Myocyte (in vitro differentiated cells): ENCODE measurements at regions not wholly inside any gene's neighbourhood (a gene's known extent, or its start where the extent isn't known, plus 50 kb on each side); places are given as distances from the start of the nearest gene placed in this dataset.
"Not testable (repeated sequence)": the region's sequence is repeated elsewhere in the genome, so short reads cannot be mapped to it uniquely, and the experiment has no call there.

Experiments used
- DNase-seq: peaks from one replicate; pipeline ENCODE4 v3.0.0-alpha.2; 2012; ENCODE audit warnings: low read depth

DNA sequence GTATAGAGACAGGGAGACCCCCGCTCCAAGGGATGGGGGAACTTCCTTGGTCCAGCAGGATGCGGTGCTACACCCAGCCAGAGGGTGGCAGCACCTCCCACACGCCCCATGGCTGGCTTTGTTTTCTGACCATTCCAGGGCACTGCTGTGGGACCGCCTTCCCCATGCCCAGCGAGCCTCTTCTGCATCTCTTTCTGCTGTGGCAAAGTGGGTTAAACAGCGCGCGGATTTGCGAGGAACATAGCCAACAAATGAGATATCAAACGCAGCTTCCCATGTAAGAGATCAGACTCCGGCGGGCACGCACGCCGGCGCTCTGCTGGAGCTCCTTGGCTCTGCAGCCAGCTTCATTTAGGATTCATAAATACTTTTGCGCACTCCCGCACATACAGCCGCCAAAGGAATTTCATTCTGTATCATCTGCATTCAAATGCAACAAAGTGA, 485.8 kb upstream of the CADM1 start:
- no peak for DNase-seq

- no peak for DNase-seq
Observed at GRCh38 chr11:115985896-115986295, 481.7 kb upstream of the CADM1 start.

DNA sequence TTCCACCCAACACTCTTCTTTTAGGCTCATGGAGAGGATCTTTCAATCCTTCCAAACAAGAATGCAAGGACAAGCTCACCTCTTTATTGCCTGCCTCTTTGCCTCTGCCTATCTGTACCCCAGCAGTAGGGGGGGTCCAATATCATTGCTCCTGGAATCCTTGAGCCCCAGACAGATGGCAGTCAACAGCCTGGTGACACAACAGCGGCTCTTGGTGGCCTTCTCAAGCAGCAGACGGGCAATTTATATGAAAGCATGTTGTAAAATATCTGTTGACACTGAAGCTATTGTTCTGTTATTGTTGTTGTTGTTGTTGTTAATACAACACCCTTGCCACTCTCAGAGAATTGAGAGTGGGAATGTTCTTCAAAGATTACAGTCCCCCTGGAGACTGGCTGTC, 480.0 kb upstream of the CADM1 start:
- no peak for DNase-seq

DNA sequence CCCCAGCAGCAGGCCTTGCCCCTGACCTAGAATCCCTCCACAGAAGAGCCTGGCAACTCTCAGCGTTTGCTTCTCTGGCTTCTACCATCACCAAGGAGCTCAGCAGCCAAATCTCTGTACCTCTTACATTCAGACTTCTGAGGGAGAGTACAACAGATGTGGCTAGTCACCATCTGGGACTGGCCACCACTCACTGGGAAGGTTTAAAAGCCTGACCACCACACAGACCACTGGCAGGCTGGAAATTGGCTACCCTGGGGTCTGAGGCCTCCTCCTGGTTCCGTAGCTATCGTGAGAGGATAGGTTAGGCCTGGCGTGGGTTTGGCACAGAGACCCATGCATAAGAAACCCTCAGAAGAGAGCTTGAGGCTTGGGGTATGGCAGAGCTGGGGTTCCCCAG, 478.5 kb upstream of the CADM1 start:
- no peak for DNase-seq

DNA sequence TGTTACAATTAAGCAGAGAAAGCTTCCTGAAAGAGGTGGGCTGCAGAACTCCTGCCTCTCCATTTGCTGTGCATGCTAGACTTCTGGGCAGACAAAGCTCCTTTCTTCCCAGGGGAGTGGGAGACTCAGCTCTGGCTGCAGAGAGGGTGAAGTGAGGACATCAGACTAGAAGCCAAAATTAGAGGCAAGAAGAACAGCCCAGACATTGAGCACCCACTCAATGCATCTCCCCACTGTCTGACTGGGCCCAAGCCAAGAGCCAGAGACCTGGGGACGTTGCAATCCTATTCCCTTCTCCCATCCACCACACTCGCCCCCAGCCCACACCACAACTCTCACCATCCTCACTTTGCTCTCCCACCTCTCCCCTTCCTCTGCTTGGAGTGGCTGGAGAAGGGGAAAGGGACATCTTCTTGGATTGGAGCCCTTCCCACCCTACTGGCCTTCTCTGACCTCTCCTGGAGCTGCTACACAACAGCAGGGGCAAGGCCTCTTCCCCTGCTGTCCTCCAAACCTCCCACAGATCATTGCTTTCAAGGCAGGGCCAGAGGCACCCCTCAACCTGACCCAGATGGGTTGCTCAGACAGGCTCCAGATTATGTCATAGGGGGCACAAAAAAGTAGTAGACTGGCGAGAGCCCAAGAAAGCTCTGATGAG, 477.7 kb upstream of the CADM1 start:
- DNase-seq, result no peak

- no peak for DNase-seq
Observed at GRCh38 chr11:115981104-115981481, 476.9 kb upstream of the CADM1 start.

DNA sequence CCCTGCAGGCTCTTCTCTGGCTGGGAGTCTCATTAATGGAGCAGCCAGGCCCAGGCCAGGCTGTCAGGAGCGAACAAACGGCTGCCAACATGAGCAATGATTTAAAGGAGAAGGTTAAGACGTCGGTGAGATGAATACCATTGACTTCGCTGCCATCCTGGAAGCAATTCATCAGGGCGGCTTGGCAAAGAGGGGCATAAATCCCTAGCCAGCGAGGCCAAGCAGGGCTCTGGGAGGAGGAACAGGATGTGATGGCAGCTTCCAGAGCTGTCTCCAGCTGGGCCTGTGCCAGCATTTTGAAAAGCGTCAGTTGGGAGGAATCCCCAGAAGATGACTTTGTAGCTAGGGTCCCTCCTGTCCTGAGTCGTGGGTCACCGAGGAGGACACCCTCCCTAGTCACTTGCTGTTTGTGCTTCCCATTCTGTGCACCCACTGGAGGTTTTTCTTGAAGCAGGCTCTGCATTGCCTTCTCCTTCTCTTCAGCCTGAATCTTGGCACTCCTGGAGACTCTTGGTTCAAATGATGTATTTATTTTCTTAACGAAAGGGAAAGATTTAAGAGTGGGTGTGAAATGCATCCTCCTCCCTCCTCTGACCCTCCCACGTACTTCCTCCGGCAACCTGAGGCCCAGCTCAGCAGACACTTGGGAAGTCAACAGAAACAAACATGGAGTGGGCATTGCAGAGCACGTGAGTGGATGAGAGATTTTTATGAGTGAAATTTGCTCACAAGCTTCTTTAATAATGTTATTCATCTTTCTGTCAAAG, 476.3 kb upstream of the CADM1 start:
- DNase-seq, result no peak

GRCh38 chr11:115974703-115975102, 470.5 kb upstream of the CADM1 start:
- DNase-seq, result no peak

GRCh38 chr11:115967203-115967602, 463.0 kb upstream of the CADM1 start:
- DNase-seq, result not testable (repeated sequence)

DNA sequence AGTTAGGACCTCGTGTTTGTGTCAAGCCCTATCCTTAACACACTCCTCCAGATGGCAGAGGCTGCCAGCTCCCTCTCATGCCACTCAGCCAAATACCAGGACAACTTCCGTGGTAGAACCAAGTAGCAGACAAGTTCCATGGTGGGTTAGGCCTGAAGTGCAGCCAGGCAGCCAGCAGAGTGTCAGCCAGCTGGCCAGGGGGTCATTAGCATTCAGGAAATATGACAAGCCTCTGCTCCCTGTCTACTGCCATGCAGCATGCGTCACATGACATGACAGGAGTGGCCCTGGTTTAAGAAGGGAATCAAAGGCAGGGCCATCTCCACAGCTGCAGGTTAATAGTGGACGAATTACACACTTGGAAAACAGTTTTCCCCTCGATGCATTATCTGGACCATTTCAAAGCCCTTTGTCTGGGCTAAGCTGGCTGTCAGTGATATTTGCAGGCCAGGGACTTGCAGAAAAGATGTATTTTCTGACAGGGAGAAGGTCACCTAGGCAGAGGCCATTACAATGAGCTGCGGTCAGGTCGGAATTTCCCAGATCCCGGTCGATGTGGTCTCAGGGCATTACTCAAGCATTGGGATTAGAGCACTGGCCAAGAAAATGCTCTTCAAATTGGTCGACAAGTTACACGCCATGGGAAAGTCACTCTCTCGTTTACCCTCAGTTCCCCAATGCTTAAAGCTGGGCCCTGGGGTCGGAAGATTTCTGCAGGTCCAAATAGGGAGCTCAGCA, 461.7 kb upstream of the CADM1 start:
- peak; percentile 91 for DNase-seq

GRCh38 chr11:115964091-115964490, 459.9 kb upstream of the CADM1 start:
- peak; percentile 58 for DNase-seq

DNA sequence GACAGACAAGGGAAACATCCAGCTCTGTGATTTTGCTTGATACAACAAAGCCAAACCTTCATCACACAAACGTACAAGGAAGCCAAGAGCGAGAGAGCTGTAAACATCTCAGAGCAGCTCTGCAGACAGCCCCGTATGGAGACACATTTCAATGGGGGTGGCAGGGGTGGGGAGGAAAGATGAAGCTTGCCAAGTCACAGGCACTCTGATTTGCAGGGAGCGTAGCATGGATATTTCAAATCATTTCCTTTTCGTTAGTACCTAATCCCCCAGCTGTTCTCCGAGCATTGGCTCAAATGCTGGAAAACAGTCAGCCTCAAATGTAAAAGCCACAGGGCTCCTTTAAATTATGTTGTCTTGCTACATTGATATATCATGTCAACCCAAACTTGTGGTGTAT, 458.9 kb upstream of the CADM1 start:
- DNase-seq, result peak; percentile 66

DNA sequence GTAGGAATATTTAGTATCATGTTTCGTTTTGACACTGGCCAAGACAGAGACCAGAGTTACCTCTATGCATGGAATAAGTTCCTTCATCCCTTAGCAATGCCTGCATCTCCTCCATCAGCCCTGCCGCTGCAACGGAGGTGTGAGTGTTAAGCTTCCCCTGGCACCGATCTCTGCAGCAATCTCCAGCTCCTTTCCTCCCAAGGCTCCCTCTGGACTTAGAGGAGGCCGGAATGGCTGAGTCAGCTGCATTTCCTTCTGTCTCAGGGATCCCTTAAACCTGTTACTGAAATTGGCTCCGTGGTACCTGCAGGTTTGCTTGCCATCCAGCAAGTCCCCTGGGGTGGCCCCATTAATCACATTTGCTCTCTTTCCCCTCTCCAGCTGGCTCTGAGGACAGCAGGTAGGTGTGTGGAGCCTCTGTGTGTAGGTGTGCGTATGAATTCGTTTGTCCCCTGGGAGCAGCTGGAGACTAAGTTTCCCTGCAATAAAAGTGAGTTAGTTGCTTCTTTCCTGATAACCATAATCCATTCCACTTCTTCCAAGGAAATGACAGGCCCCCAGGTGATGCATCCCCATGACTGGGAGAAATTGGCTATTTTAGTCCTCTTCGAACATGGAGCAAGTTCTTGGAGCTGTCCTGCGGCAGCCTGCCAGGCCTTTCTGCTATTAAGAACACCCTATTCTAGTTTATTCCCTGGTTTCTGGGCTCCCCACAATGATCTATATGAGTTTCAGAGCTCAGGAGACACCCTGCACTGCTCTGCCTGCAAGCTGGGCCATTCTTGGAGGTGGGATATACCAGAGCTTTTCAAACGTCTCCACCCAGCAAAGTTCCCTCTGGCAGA, 457.2 kb upstream of the CADM1 start:
- DNase-seq, result no peak

GRCh38 chr11:115959081-115959486, 454.9 kb upstream of the CADM1 start:
- no peak for DNase-seq

- no peak for DNase-seq
Observed at GRCh38 chr11:115958089-115959000, 454.1 kb upstream of the CADM1 start.

DNA sequence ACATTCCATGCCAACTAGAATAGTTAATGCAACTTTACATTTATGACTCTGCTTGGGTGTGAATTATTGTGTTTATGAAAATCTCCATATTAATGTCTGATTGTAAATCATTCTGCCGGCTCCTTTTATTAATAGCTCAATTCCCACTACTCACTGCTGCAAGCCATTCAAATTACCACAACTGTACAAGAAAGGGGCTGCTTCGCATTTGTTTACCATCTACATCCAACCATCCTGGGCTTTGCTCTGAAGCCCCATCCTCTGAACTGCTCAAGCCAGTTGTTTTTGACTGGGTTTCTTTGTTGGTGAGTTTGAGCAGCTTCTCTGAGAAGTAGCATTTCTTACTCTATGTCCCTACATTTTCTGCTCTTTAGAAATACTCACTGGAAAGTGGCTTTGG, 451.6 kb upstream of the CADM1 start:
- DNase-seq, result no peak

DNA sequence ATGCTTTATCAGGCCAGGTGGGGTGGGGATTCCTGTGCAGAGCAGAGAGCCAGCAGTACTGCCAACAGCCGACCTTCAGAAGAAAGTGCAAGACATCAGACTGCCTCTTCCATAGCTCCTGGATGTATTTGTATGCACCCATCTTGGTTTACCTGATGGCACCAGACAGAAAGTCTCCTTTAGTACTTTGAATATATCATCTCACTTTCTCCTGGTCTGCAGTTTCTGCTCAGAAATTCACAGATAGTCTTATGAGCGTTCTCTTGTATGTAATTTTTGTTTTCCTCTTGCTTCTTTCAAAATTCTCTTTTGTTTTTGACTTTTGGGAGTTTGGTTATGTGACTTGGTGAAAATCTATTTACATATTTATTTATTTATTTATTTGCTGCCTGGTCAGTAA, 446.4 kb upstream of the CADM1 start:
- no peak for DNase-seq

- no peak for DNase-seq
Observed at GRCh38 chr11:115944596-115944995, 440.4 kb upstream of the CADM1 start.

- no peak for DNase-seq
Observed at GRCh38 chr11:115942011-115942410, 437.8 kb upstream of the CADM1 start.

DNA sequence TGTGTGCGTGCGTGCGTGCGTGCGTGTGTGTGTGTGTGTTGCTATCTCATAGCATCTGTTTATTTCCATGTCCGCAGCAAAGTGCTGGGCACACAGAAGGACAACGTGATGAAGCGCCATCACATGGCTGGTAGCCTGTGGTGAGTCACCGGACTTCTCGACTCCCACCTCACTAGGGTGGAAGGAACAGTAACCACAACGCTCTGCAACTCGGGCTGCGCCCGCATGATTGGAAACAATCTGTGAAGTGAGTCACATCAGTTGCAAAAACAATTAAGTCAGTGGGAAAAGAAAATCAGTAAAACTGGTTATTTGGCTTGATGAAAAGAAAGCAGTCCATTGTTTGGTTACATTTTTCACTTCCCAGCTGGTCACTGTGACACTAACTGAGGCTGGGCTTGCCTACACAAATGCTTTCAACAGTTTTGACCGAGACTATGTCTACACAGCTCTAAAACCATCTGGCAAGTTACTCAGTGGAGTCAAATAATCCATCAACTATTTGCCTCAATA, 437.3 kb upstream of the CADM1 start:
- DNase-seq, result peak; percentile 95
